ENCODE measurements at regions not wholly inside any gene's neighbourhood (a gene's known extent, or its start where the extent isn't known, plus 50 kb on each side); places are given as distances from the start of the nearest gene placed in this dataset.

- H3K27ac ChIP-seq (ENCODE audit: low read depth, low read length): no peak overlapping the region
Measured at GRCh38 chr2:126753501-126754212, 97.7 kb downstream of the GYPC start.

GRCh38 chr2:126754240-126755004 lies 98.5 kb downstream of the GYPC start:
- Histone ChIP-seq H3K9me2 (replicated peaks; ENCODE audit: control insufficient read depth, low read length) (no peaks in the 10 kb centered on the region), H3F3A (ENCODE audit: control insufficient read depth, insufficient read depth) (no peaks in the 10 kb centered on the region), H3K79me2 (ENCODE audit: control insufficient read depth, low read length) (no peaks in the 10 kb centered on the region), H3K9me3 (ENCODE audit: control insufficient read depth, insufficient read depth, low read length) (no peaks in the 10 kb centered on the region), H3K4me2 (ENCODE audit: low read length) (no peak overlapping the region), H3K27ac (ENCODE audit: low read depth, low read length) (no peak overlapping the region), H3K36me3 (ENCODE audit: control insufficient read depth, low read length) (no peaks in the 10 kb centered on the region), H3K4me1 (ENCODE audit: control insufficient read depth, low read length) (no peaks in the 10 kb centered on the region), H3K27me3 (ENCODE audit: control insufficient read depth, low read length) (peaks cover 2% of the 10 kb centered on the region; the same call in 1 of the 2 replicates), H4K20me1 (ENCODE audit: control insufficient read depth, insufficient read depth, low read depth, low read length) (no peaks in the 10 kb centered on the region), H3K4me3 (ENCODE audit: low read length) (no peak overlapping the region)
- TF ChIP-seq CTCF (IDR thresholded peaks at IDR 0.05; ENCODE audit: low read depth, low read length, poor library complexity, severe bottlenecking): no peak
- no peak for TF ChIP-seq EZH2phosphoT487 (IDR thresholded peaks at IDR 0.05; ENCODE audit: borderline replicate concordance, low read length)

More at GRCh38 chr2:126753501-126754212, 97.7 kb downstream of the GYPC start:
- H3K4me1 ChIP-seq (ENCODE audit: control insufficient read depth, low read length): no peaks in the 10 kb centered on the region
- H3F3A ChIP-seq (ENCODE audit: control insufficient read depth, insufficient read depth): no peaks in the 10 kb centered on the region
- no peak overlapping the region for H3K4me3 ChIP-seq (ENCODE audit: low read length)
- no peak overlapping the region for H3K4me2 ChIP-seq (ENCODE audit: low read length)
- H3K79me2 ChIP-seq (ENCODE audit: control insufficient read depth, low read length): no peaks in the 10 kb centered on the region
- H3K27me3 ChIP-seq (ENCODE audit: control insufficient read depth, low read length): peaks cover 6% of the 10 kb centered on the region; the same call in 1 of the 2 replicates
- H4K20me1 ChIP-seq (ENCODE audit: control insufficient read depth, insufficient read depth, low read depth, low read length): no peaks in the 10 kb centered on the region
- no peaks in the 10 kb centered on the region for H3K36me3 ChIP-seq (ENCODE audit: control insufficient read depth, low read length)
- no peak for TF ChIP-seq EZH2phosphoT487 (IDR thresholded peaks at IDR 0.05; ENCODE audit: borderline replicate concordance, low read length)
- TF ChIP-seq CTCF (IDR thresholded peaks at IDR 0.05; ENCODE audit: low read depth, low read length, poor library complexity, severe bottlenecking): no peak
- H3K9me3 ChIP-seq (ENCODE audit: control insufficient read depth, insufficient read depth, low read length): no peaks in the 10 kb centered on the region
- H3K9me2 ChIP-seq (replicated peaks; ENCODE audit: control insufficient read depth, low read length): no peaks in the 10 kb centered on the region

GRCh38 chr2:126756125-126756524 lies 100.2 kb downstream of the GYPC start:
- no peak overlapping the region for H3K27ac ChIP-seq (ENCODE audit: low read depth, low read length)
- H3K4me1 ChIP-seq (ENCODE audit: control insufficient read depth, low read length): no peaks in the 10 kb centered on the region
- H3K9me2 ChIP-seq (replicated peaks; ENCODE audit: control insufficient read depth, low read length): no peaks in the 10 kb centered on the region
- no peaks in the 10 kb centered on the region for H3K9me3 ChIP-seq (ENCODE audit: control insufficient read depth, insufficient read depth, low read length)
- no peaks in the 10 kb centered on the region for H4K20me1 ChIP-seq (ENCODE audit: control insufficient read depth, insufficient read depth, low read depth, low read length)
- no peak overlapping the region for H3K4me3 ChIP-seq (ENCODE audit: low read length)
- no peaks in the 10 kb centered on the region for H3K36me3 ChIP-seq (ENCODE audit: control insufficient read depth, low read length)
- TF ChIP-seq CTCF (IDR thresholded peaks at IDR 0.05; ENCODE audit: low read depth, low read length, poor library complexity, severe bottlenecking) (no peak), EZH2phosphoT487 (IDR thresholded peaks at IDR 0.05; ENCODE audit: borderline replicate concordance, low read length) (no peak)
- H3F3A ChIP-seq (ENCODE audit: control insufficient read depth, insufficient read depth): no peaks in the 10 kb centered on the region
- H3K27me3 ChIP-seq (ENCODE audit: control insufficient read depth, low read length): 0 out of 2 replicates have a peak, but pooled peaks cover 2% of the 10 kb centered on the region
- H3K4me2 ChIP-seq (ENCODE audit: low read length): no peak overlapping the region
- no peaks in the 10 kb centered on the region for H3K79me2 ChIP-seq (ENCODE audit: control insufficient read depth, low read length)

Measured in DOHH2 (cell line).